Activated T-helper 1 cell treated with anti-CD3 and anti-CD28 coated beads, Interleukin-12 subunit alpha, Interleukin-12 subunit beta, Interleukin-2, Interleukin-4 antibody, amounts not matched to agents 30 ng/mL and 10 ng/mL and 1 ng/mL, durations not matched to agents 14 hours and 24 hours and 36 hours (primary cell): ENCODE measurements at regions not wholly inside any gene's neighbourhood (a gene's known extent, or its start where the extent isn't known, plus 50 kb on each side); places are given as distances from the start of the nearest gene placed in this dataset.

ENCODE experiments used
- DNase-seq: peaks from one replicate; pipeline ENCODE4 v3.0.0; 2021; ENCODE audit warnings: low spot score
- H3K27ac Mint-ChIP-seq: one replicate; pipeline ENCODE4 v1.8.0; 2021; ENCODE audit warnings: mild to moderate bottlenecking, mixed read lengths
- H3K27me3 Mint-ChIP-seq: one replicate; pipeline ENCODE4 v1.8.0; 2022; ENCODE audit warnings: mild to moderate bottlenecking, moderate library complexity, mixed read lengths; ENCODE audit not compliant: insufficient read depth
- H3K36me3 Mint-ChIP-seq: one replicate; pipeline ENCODE4 v1.8.0; 2021; ENCODE audit warnings: low read depth, mixed read lengths
- H3K4me1 Mint-ChIP-seq: one replicate; pipeline ENCODE4 v1.8.0; 2021; ENCODE audit warnings: low read depth, mixed read lengths
- H3K4me3 Mint-ChIP-seq: one replicate; pipeline ENCODE4 v1.8.0; 2021; ENCODE audit warnings: mild to moderate bottlenecking, moderate library complexity, mixed read lengths
- H3K9me3 Mint-ChIP-seq: one replicate; pipeline ENCODE4 v1.8.0; 2021; ENCODE audit warnings: mixed read lengths
- intact Hi-C: fragments of 100-400 bp; cut with micrococcal nuclease; formaldehyde crosslinking; loops from one replicate; pipeline ENCODE4 v1.15.1; 2024

DNA sequence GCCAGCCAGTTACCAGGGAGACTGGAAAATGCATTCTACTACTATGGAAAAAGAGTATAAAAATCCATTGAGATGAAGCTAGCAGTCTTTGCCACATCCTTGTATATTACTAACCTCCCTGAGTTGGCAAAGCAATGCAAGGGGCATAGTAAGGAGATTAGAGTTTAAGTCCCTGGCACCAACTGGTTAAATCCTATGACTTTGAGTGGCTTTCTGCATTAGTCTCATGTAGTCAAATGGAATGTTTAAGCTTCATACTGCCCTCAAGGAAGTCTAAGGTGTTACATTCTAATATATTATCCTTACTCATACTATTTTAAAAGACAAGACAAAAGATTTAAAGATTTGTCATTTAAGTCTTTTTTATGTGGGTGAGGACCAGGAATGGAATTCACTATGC, 110.1 kb downstream of the INHBA start:
- no peak for DNase-seq
- Mint-ChIP-seq H3K4me1 (no peaks in the 10 kb centered on the region), H3K9me3 (peaks cover 16% of the 10 kb centered on the region), H3K4me3 (no peak overlapping the region), H3K27ac (no peak overlapping the region), H3K36me3 (no peaks in the 10 kb centered on the region), H3K27me3 (no peaks in the 10 kb centered on the region)
- intact Hi-C loops, result no loop called here

DNA sequence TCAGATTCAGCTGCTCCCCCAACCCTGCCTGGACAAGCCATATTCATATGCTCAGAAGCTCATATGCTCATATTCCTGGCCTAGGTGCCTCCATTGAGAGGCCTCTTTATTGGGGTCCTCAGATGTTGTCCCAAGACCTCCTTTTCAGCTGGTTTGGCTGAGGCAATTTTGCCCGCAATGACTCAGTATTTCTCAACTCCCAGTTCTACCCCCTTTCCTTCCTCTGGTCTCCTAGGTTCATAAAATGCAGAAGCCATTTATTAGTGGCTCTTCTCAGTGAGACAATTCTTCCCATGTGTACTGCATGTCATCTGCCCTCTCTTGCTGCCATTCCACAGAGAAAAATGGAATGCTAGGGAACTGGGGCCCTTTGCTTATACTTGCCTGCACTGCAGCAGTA, 110.7 kb downstream of the INHBA start:
- H3K36me3 Mint-ChIP-seq, result no peaks in the 10 kb centered on the region
- no peak for DNase-seq
- H3K27ac Mint-ChIP-seq, result no peak overlapping the region
- intact Hi-C loops, result no loop called here
- no peak overlapping the region for H3K4me3 Mint-ChIP-seq
- H3K27me3 Mint-ChIP-seq, result no peaks in the 10 kb centered on the region
- peaks cover 16% of the 10 kb centered on the region for H3K9me3 Mint-ChIP-seq
- no peaks in the 10 kb centered on the region for H3K4me1 Mint-ChIP-seq

DNA sequence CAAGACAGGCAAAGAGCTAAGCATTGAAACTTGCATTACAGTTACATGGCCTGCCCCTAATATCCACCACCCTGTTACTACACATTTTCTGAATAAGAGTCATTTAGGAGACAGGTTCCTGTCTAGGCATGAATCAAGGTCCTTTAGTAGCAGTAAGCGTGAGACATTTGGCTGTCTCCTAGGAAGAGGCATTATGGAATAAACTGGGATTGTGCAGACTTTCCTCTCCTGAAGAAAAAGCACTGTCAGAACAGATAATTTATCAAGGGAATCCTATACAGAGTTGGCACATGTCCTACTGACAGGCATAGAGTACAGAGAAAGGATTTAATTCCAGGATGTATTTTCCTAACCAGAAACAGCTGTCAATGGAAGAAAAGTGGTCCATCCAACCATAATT, 111.9 kb downstream of the INHBA start:
- Mint-ChIP-seq H3K27me3 (no peaks in the 10 kb centered on the region), H3K4me3 (no peak overlapping the region), H3K4me1 (no peaks in the 10 kb centered on the region), H3K27ac (no peak overlapping the region), H3K9me3 (peaks cover 12% of the 10 kb centered on the region), H3K36me3 (no peaks in the 10 kb centered on the region)
- intact Hi-C loops, result no loop called here
- DNase-seq, result no peak

DNA sequence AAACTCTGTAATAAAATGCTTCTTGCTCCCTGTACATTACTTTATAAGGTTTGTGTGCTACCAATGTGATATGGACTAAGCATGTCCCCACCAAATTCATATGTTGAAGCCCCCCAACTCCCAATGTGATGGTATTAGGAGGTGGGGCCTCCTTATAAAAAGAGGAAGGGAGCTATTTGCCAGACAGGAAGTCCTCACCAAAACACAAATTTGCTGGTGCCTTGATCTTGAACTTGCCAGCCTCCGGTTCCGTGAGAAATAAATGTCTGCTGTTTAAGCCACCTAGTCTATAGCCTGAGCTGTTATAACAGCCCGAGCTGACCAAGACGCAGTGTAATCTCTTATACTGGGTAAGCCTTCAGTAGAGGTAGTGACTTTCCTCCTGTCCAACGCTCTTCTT, 114.5 kb downstream of the INHBA start:
- intact Hi-C loops, result no loop called here
- no peaks in the 10 kb centered on the region for H3K27me3 Mint-ChIP-seq
- no peak for DNase-seq
- H3K27ac Mint-ChIP-seq, result no peak overlapping the region
- H3K4me1 Mint-ChIP-seq, result no peaks in the 10 kb centered on the region
- H3K9me3 Mint-ChIP-seq, result peaks cover 8% of the 10 kb centered on the region
- H3K4me3 Mint-ChIP-seq, result no peak overlapping the region
- H3K36me3 Mint-ChIP-seq, result no peaks in the 10 kb centered on the region

DNA sequence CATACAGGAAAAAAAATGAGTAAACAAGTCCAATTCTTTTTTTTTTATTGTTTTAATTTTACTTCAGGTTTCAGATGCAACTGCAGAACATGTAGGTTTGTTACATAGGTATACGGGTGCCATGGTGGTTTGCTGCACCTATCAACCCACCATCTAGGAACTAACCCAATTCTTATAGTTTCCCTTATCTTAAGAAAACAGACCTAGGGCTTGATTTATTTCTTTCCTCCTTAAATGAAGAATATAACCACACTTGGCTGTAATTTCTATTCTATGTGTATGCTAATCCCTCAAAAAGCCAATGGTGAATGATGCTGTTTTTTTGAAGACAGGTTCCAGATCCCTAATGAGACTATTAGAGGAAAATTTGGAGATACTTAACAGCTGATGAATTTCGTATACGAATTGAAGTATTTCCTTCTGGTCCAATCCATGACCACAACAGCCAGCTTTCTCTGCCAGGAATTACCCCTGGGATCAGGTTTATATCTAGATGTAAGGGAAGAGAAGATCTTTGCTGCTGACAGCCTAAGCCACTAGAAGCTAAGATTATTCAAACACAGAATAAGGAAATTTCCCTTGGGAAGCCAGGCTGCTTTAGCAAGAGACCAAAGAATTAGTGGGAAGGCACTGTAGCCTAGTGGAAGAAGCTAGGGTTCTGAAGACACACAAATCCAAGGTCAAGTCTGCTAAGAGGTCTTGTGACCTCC, 115.8 kb downstream of the INHBA start:
- H3K4me3 Mint-ChIP-seq, result no peak overlapping the region
- intact Hi-C loops, result no loop called here
- no peak for DNase-seq
- H3K27me3 Mint-ChIP-seq, result no peaks in the 10 kb centered on the region
- H3K4me1 Mint-ChIP-seq, result no peaks in the 10 kb centered on the region
- no peaks in the 10 kb centered on the region for H3K36me3 Mint-ChIP-seq
- no peak overlapping the region for H3K27ac Mint-ChIP-seq
- peaks cover 5% of the 10 kb centered on the region for H3K9me3 Mint-ChIP-seq

DNA sequence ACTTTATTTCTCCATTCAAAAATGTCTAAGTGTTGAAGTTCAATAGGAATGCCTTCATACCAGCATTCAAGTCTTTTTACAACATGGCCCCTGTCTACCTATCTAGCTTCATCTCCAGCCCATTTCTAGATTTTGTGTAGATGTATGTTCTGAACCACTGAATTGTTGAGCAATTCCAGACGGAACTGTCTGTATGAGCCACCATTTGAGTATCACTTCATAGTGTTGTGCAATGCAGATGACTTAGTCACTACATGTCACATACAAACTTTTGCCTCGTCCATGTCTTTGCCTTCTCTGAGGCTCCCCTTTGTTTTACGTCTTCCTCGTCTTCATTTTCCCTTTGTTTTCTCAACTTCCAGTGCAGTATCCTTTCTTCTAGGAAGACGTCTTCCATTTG, 118.1 kb downstream of the INHBA start:
- no peak overlapping the region for H3K4me3 Mint-ChIP-seq
- peaks cover 7% of the 10 kb centered on the region for H3K9me3 Mint-ChIP-seq
- intact Hi-C loops, result no loop called here
- no peak for DNase-seq
- H3K27me3 Mint-ChIP-seq, result no peaks in the 10 kb centered on the region
- no peaks in the 10 kb centered on the region for H3K4me1 Mint-ChIP-seq
- no peaks in the 10 kb centered on the region for H3K36me3 Mint-ChIP-seq
- no peak overlapping the region for H3K27ac Mint-ChIP-seq

DNA sequence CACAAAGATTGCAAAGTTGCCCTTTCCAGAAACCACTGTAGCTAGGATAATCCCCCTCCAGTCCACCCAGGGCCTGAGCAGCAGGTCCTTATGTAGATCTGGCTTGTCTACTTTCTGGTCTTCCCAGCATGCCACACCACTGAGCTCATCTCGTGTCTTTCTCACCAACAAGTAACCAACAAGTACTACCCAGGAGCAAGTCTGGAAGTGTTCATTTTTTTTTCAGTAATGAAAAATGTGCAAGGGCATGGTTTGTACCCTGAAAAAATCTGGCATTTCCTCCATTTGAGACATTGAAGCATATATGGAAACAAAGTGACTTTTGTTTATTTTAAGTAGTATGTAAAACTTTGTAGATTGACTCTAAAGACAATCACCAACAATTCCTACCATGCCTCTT, 120.8 kb downstream of the INHBA start:
- no peak for DNase-seq
- intact Hi-C loops, result no loop called here
- Mint-ChIP-seq H3K4me1 (no peaks in the 10 kb centered on the region), H3K27me3 (no peaks in the 10 kb centered on the region), H3K36me3 (no peaks in the 10 kb centered on the region), H3K4me3 (no peak overlapping the region), H3K9me3 (peaks cover 7% of the 10 kb centered on the region), H3K27ac (no peak overlapping the region)

DNA sequence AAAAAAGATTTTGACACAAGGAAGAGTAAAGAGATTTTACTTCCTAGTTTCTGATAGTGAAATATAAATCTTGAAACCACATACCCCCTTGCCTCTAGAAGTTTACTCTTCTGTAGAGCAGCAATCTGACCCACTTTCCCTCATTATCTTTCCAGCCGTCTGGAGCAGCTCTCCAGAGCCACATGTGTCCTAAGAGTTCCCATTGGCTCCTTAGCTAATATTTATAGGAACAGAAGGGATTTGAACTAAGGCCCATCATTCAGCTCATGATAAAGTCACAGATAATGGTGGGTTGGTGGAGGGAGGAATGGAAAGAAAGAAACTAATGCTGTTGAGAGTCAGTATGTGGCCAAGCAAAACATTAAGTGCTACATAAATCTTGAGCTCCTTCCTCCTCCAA, 121.8 kb downstream of the INHBA start:
- intact Hi-C loops, result no loop called here
- Mint-ChIP-seq H3K36me3 (no peaks in the 10 kb centered on the region), H3K4me3 (no peak overlapping the region), H3K9me3 (peaks cover 7% of the 10 kb centered on the region), H3K4me1 (no peaks in the 10 kb centered on the region), H3K27ac (no peak overlapping the region), H3K27me3 (no peaks in the 10 kb centered on the region)
- no peak for DNase-seq

DNA sequence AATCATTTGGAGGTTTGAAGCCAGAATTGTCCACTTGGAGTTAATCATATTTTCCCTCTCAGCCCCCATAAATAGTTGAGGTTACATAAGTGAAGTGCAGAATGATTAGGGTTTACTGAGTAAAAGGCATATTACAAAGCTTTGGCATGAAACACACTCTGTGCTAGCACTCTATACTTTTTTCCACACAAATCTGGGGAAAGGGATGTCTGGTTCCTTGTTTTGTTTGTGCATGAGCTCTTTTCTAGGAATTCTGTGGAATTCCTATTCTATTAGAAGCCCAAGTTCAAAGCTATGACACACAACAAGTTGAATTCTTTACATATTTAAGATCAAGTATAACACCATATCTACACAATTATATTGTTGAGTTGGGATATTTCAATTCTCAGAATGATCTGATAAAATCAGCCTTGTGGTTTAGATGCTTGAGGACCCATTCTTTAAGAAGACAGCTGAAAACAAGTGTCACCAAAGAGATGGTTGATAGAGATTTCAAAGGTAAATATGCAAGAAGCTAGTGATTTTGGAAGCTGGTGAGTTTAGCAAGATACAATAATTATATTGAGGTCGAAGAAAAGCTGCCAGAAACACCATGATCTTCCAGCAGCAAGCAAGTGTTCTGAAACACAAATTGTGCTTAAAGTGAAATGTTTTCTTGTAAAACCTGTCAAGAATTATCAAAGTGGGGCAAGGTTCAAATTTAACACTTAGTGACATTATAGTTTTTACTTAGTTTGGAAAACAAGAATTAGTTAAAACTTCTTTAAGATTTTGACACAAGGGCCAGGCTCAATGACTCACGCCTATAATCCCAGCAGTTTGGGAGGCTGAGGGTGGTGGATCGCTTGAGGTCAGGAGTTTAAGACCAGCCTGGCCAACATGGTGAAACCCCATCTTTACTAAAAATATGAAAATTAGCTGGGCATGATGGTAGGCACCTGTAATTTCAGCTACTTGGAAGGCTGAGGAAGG, 122.6 kb downstream of the INHBA start:
- H3K36me3 Mint-ChIP-seq, result no peaks in the 10 kb centered on the region
- no peaks in the 10 kb centered on the region for H3K4me1 Mint-ChIP-seq
- DNase-seq, result no peak
- intact Hi-C loops, result no loop called here
- no peaks in the 10 kb centered on the region for H3K27me3 Mint-ChIP-seq
- no peak overlapping the region for H3K4me3 Mint-ChIP-seq
- no peak overlapping the region for H3K27ac Mint-ChIP-seq
- H3K9me3 Mint-ChIP-seq, result peaks cover 7% of the 10 kb centered on the region

DNA sequence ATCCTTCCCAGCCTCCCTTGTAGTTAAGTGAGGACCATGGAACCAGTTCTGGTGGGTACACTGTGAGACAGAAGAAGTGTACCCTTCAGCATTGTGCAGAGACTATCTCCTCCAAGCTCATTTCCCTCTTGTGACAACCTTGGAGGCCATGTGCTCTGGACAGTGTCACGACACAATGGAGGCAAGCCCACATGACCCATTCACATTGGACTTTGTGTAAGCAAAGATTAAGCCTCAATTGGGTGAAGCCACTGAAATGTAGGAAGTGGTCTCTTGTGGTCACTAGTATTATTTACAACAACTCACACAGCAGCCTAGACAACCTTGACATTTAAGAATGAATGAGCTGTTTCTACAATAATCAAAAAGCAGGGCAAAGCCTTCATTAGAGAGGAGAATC, 124.2 kb downstream of the INHBA start:
- Mint-ChIP-seq H3K36me3 (no peaks in the 10 kb centered on the region), H3K9me3 (peaks cover 7% of the 10 kb centered on the region)

DNA sequence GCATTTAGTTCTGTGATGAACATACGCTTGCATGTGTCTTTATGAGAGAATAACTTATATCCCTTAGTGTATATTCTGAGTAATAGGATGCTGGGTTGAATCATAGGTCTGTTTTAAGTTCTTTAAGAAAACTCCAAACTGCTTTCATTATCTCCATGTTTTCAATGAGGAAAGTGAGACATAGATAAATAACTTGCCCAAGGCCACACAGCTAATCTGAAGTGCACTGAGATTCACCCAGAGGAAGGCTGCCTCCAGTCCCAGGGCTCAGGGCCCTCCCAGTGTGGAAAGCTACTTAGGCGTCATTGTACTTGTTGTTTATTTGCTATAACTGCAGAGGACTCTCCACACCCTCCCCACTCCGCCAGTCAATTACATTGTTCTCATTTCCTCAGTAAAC, 126.7 kb downstream of the INHBA start:
- Mint-ChIP-seq H3K36me3 (no peaks in the 10 kb centered on the region), H3K27me3 (no peaks in the 10 kb centered on the region), H3K4me1 (no peaks in the 10 kb centered on the region), H3K9me3 (no peaks in the 10 kb centered on the region), H3K4me3 (no peak overlapping the region), H3K27ac (no peak overlapping the region)
- intact Hi-C loops, result no loop called here
- DNase-seq, result no peak

More for the DNA sequence above, 124.2 kb downstream of the INHBA start:
- no peak overlapping the region for H3K4me3 Mint-ChIP-seq
- no peaks in the 10 kb centered on the region for H3K4me1 Mint-ChIP-seq
- H3K27me3 Mint-ChIP-seq, result no peaks in the 10 kb centered on the region
- no peak overlapping the region for H3K27ac Mint-ChIP-seq
- DNase-seq, result no peak
- intact Hi-C loops, result no loop called here

DNA sequence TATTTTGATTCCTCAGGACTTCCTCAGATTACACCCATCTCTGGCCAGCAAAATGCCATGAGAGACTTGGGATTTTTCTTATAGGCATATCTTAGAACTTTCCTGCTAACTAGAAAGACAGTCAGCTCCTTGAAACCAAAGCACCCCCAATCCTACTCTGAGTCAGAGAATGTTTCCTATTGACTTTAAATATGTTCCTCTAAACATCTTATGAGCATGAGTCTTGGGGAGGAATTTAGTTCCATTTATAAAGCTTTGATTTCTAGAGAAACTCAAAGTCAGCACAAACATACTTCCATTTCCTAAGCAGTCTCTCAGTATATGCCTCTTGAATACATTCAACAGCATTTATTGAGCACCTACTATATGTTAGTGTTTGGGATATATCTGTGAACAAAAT, 128.5 kb downstream of the INHBA start:
- no peak overlapping the region for H3K27ac Mint-ChIP-seq
- H3K27me3 Mint-ChIP-seq, result no peaks in the 10 kb centered on the region
- H3K4me1 Mint-ChIP-seq, result no peaks in the 10 kb centered on the region
- no peak overlapping the region for H3K4me3 Mint-ChIP-seq
- H3K36me3 Mint-ChIP-seq, result no peaks in the 10 kb centered on the region
- no peaks in the 10 kb centered on the region for H3K9me3 Mint-ChIP-seq
- no peak for DNase-seq
- intact Hi-C loops, result no loop called here

DNA sequence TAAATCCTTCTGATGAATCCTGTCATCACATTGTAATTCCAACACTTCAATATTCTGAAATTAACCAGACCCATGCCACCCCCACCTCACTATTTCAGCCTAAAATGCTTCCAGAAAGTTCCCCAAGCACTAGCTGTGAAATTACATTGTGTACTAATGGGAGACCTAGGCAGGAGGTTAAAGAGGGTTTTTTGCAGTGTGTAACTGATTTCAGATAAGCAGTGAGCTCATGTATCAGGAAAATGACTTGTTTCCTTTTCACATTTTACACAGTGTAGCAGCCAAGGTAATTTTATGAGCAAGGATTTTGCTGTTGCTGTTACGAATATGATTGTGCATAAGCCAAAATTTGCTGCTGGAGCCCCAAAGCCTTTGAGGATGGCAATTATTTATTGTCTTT, 129.0 kb downstream of the INHBA start:
- H3K27me3 Mint-ChIP-seq, result no peaks in the 10 kb centered on the region

More for the DNA sequence above, 129.0 kb downstream of the INHBA start:
- Mint-ChIP-seq H3K36me3 (no peaks in the 10 kb centered on the region), H3K27ac (no peak overlapping the region), H3K4me1 (no peaks in the 10 kb centered on the region), H3K4me3 (no peak overlapping the region), H3K9me3 (no peaks in the 10 kb centered on the region)
- intact Hi-C loops, result no loop called here
- no peak for DNase-seq
